GM10266 (cell line): ENCODE measurements at regions not wholly inside any gene's neighbourhood (a gene's known extent, or its start where the extent isn't known, plus 50 kb on each side); places are given as distances from the start of the nearest gene placed in this dataset.
"Not testable (repeated sequence)": the region's sequence is repeated elsewhere in the genome, so short reads cannot be mapped to it uniquely, and the experiment has no call there.

Source experiments
- DNase-seq: peaks from one replicate; pipeline ENCODE4 v3.0.0; 2012; ENCODE audit errors: extremely low spot score
- TF ChIP-seq, protein P1 (sequence below): IDR thresholded peaks from 2 replicates; pipeline ENCODE4 v1.5.1; 2012; ENCODE audit warnings: mild to moderate bottlenecking, low read depth; ENCODE audit not compliant: control insufficient read depth, insufficient read depth; ENCODE audit errors: missing control alignments

DNA sequence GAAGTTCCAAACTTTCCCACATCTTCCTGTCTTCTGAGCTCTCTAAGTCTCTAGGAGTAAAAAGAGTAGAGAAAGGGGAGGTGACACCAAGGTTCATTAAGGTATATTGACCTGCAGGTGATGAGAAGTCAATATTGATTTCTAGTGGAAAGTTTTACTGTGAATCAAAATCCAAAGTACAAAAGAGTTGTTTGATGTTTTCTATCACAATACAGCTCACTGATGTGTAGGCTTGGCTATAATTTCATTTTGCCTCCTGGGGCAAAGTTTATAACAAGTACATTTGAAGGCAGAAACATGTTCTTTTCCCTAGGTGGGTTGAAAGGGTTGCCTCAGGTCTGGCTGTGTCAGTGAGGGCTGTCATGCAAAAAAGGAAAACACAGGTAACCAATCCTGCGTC, 65.2 kb upstream of the LRPPRC start:
- DNase-seq: no peak
- TF ChIP-seq, protein P1, sequence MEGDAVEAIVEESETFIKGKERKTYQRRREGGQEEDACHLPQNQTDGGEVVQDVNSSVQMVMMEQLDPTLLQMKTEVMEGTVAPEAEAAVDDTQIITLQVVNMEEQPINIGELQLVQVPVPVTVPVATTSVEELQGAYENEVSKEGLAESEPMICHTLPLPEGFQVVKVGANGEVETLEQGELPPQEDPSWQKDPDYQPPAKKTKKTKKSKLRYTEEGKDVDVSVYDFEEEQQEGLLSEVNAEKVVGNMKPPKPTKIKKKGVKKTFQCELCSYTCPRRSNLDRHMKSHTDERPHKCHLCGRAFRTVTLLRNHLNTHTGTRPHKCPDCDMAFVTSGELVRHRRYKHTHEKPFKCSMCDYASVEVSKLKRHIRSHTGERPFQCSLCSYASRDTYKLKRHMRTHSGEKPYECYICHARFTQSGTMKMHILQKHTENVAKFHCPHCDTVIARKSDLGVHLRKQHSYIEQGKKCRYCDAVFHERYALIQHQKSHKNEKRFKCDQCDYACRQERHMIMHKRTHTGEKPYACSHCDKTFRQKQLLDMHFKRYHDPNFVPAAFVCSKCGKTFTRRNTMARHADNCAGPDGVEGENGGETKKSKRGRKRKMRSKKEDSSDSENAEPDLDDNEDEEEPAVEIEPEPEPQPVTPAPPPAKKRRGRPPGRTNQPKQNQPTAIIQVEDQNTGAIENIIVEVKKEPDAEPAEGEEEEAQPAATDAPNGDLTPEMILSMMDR: no peak

DNA sequence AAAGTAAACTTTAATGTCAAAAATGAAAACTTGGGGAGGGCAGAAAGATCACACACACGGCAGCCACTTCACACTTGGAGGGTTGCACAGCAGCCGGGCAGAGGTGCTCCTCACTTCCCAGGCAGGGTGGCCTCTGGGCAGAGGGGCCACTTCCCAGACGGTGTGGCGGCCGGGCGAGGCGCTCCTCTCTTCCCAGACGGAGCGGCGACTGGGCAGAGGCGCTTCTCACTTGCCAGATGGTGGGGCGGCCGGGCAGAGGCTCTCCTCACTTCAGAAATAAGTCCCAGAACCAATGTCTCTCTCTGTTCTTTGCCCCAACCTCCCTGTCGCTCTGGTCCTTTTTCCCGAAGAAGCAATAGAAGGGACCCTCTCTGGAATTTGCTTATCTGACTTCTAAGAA, 65.7 kb upstream of the LRPPRC start:
- TF ChIP-seq, protein P1: no peak
- no peak for DNase-seq

DNA sequence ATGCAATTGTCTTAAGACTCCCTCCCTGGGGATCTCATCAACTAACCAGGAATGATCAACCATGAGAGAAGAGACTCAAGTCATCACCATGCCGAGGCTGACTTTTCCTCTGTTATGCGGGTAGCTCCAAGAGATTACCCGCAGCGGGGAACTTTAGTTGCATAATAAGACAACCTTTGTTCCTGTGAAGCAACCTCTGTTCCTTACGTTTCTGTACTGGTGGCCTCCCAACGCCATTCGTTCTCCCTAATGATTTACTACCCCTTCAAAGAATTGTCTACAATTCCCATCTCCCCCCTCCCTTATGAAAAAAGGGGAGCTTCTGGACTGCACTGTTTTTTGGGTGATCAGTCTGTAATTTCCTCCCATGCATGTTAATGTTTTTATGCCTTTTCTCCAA, 66.1 kb upstream of the LRPPRC start:
- TF ChIP-seq, protein P1: no peak
- no peak for DNase-seq

DNA sequence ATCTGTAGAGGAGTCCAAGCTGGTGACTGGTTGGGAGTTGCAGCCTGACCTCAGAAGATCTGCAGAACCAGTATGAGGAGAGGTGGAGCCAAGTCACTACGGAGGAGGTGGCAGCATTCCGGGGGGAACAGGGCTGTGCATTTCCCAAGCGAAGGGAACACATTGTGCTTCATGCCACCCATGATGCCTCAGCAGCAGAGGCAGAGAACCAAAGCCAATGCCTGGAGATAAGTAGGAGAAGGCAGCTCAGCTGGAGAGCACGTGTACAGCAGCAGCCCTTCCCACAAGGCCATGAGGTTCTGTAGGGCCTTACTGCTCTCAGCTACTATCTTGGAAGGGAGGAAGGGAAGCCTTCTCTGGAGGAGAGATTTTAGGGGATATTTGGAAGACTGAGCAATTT, 67.2 kb upstream of the LRPPRC start:
- DNase-seq: no peak
- TF ChIP-seq, protein P1: no peak

DNA sequence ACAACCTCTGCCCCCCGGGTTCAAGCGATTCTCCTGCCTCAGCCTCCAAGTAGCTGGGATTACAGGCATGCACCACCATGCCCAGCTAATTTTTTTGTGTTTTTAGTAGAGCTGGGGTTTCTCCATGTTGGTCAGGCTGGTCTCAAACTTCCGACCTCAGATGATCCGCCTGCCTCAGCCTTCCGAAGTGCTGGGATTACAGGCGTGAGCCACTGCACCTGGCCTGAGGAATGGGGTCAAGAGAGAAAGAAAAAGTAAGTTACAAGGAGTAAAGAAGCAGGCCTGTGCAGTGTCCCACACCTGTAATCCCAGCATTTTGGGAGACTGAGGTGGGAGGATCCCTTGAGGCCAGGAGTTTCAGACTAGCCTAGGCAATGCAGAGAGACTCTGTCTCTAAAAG, 68.5 kb upstream of the LRPPRC start:
- not testable (repeated sequence) for DNase-seq

DNA sequence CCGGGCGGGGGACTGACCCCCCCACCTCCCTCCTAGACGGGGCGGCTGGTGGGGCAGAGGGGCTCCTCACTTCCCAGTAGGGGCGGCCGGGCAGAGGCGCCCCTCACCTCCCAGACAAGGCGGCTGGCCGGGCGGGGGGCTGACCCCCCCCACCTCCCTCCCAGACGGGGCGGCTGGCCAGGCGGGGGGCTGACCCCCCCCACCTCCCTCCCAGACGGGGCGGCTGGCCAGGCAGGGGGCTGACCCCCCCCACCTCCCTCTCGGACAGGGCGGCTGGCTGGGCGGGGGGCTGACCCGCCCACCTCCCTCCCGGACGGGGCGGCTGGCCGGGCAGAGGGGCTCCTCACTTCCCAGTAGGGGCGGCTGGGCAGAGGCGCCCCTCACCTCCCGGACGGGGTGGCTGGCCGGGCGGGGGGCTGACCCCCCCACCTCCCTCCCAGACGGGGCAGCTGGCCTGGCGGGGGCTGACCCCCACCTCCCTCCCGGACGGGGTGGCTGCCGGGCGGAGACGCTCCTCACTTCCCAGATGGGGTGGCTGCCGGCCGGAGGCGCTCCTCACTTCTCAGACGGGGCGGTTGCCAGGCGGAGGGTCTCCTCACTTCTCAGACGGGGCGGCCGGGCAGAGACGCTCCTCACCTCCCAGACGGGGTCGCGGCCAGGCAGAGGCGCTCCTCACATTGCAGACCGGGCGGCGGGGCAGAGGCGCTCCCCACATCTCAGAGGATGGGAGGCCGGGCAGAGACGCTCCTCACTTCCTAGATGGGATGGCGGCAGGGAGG, 71.4 kb upstream of the LRPPRC start:
- not testable (repeated sequence) for DNase-seq

DNA sequence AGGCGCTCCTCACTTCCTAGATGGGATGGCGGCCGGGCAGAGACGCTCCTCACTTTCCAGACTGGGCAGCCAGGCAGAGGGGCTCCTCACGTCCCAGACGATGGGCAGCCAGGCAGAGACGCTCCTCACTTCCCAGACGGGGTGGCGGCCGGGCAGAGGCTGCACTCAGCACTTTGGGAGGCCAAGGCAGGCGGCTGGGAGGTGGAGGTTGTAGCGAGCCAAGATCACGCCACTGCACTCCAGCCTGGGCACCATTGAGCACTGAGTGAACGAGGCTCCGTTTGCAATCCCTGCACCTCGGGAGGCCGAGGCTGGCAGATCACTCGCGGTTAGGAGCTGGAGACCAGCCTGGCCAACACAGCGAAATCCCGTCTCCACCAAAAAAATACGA, 72.0 kb upstream of the LRPPRC start:
- DNase-seq: not testable (repeated sequence)

DNA sequence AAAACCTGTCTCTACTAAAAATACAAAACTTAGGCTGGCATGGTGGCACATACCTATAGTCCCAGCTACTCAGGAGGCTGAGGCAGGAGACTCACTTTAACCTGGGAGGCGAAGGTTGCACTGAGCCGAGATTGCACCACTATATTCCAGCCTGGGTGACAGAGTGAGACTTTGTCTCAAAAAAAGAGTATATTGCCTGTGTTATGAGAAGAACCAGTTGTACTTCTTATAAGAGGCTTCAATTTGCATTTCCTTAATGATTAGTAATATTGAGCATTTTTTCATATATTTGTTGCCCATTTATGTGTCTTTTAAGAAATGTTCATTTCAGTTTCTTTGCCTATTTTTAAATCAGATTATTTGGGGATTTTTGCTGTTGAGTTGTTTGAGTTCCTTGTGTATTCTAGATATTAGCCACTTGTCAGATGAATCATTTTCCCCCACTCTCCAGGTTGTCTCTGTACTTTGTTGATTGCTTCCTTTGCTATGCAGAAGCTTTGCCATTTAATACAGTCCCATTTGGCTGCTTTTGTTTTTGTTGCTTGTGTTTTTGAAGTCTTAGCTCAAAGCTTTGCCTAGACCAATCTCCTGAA, 75.8 kb upstream of the LRPPRC start:
- DNase-seq: no peak
- TF ChIP-seq, protein P1: no peak

DNA sequence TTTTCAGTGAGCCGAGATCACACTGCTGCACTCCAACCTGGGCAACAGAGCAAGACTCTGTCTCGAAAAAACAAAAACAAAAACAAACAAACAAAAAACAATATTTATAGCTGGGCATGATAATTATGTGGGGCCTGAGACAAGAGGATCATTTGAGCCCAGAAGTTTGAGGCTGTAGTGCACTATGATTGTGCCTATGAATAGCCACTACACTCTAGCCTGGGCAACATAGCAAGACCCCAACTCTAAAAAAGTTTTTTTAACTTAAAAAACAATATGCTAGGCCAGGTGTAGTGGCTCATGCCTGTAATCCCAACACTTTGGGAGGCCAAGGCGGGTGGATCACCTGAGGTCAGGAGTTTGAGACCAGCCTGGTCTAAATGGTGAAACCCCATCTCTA, 77.9 kb upstream of the LRPPRC start:
- DNase-seq: not testable (repeated sequence)

DNA sequence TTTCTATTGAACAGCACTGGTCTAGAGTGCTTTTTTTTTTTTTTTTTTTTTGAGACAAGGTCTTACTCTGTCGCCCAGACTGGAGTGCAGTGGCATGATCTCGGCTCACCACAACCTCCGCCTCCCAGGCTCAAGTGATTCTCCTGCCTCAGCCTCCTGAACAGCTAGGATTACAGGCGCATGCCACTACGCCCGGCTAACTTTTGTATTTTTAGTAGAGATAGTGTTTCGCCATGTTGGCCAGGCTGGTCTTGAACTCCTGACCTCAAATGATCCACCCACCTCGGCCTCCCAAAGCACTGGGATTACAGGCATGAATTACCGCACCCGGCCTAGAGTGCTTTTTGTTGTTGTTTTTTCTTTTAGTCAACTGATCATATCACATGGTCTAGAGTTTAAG, 79.0 kb upstream of the LRPPRC start:
- DNase-seq: not testable (repeated sequence)
